ENCODE measurements at regions not wholly inside any gene's neighbourhood (a gene's known extent, or its start where the extent isn't known, plus 50 kb on each side); places are given as distances from the start of the nearest gene placed in this dataset.

- TF ChIP-seq, protein P1, sequence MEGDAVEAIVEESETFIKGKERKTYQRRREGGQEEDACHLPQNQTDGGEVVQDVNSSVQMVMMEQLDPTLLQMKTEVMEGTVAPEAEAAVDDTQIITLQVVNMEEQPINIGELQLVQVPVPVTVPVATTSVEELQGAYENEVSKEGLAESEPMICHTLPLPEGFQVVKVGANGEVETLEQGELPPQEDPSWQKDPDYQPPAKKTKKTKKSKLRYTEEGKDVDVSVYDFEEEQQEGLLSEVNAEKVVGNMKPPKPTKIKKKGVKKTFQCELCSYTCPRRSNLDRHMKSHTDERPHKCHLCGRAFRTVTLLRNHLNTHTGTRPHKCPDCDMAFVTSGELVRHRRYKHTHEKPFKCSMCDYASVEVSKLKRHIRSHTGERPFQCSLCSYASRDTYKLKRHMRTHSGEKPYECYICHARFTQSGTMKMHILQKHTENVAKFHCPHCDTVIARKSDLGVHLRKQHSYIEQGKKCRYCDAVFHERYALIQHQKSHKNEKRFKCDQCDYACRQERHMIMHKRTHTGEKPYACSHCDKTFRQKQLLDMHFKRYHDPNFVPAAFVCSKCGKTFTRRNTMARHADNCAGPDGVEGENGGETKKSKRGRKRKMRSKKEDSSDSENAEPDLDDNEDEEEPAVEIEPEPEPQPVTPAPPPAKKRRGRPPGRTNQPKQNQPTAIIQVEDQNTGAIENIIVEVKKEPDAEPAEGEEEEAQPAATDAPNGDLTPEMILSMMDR (IDR thresholded peaks at IDR 0.05), result no peak
- TF ChIP-seq TCF7L2 (IDR thresholded peaks at IDR 0.05; ENCODE audit: low read depth, low read length), result no peak
- TF ChIP-seq REST (IDR thresholded peaks at IDR 0.05; ENCODE audit: insufficient read depth in 1 of 2, low read depth in 2 of 2, low read length in 1 of 2), result no peak
- no peak for TF ChIP-seq SIN3A (IDR thresholded peaks at IDR 0.05; ENCODE audit: borderline replicate concordance, insufficient read depth, low read depth, low read length)
- TF ChIP-seq POLR2AphosphoS5 (IDR thresholded peaks at IDR 0.05; ENCODE audit: low read depth, low read length), result no peak
Measured at GRCh38 chr17:71855010-71855409, 265.8 kb upstream of the SOX9 start.

All from Panc1 (cell line).